Brain microvascular endothelial cell (primary cell): ENCODE measurements at regions not wholly inside any gene's neighbourhood (a gene's known extent, or its start where the extent isn't known, plus 50 kb on each side); places are given as distances from the start of the nearest gene placed in this dataset.

Source experiments
- DNase-seq: peaks from one replicate; pipeline ENCODE4 v3.0.0-alpha.2; 2020
- H3K27ac ChIP-seq: fragments of 250-450 bp; sonication (Bioruptor Pico); 2 replicates; pipeline ENCODE4 v1.5.1; 2020; ENCODE audit warnings: mild to moderate bottlenecking, moderate library complexity
- H3K27me3 ChIP-seq: fragments of 250-450 bp; sonication (Bioruptor Pico); replicated peaks from 2 replicates; pipeline ENCODE4 v1.5.1; 2020; ENCODE audit warnings: mild to moderate bottlenecking
- H3K36me3 ChIP-seq: fragments of 250-450 bp; sonication (Bioruptor Pico); replicated peaks from 2 replicates; pipeline ENCODE4 v1.5.1; 2020; ENCODE audit warnings: mild to moderate bottlenecking
- H3K4me3 ChIP-seq: 2 replicates; pipeline ENCODE4 v1.5.1; 2011; ENCODE audit warnings: low read depth, mild to moderate bottlenecking, control low read depth, low read length, moderate library complexity
- CTCF ChIP-seq: IDR thresholded peaks from 2 replicates; pipeline ENCODE4 v1.5.1; 2011; ENCODE audit warnings: low read depth, mild to moderate bottlenecking, moderate library complexity, low read length, control low read depth, inconsistent platforms; ENCODE audit errors: missing control alignments
- in situ Hi-C: cut with HindIII; loops from 2 replicates; pipeline ENCODE4 v1.10.0; 2017; ENCODE audit warnings: low sequenced_read_pairs, low pct_ligation_motif_present

GRCh38 chr4:141972950-141973349, 336.6 kb downstream of the IL15 start:
- Histone ChIP-seq H3K27me3 (no peaks in the 10 kb centered on the region), H3K36me3 (no peaks in the 10 kb centered on the region), H3K4me3 (no peak overlapping the region), H3K27ac (no peak overlapping the region)
- in situ Hi-C loops, result no loop called here
- TF ChIP-seq CTCF, result no peak
- DNase-seq, result no peak
